HG02884 (cell line): ENCODE measurements at regions not wholly inside any gene's neighbourhood (a gene's known extent, or its start where the extent isn't known, plus 50 kb on each side); places are given as distances from the start of the nearest gene placed in this dataset.

Source experiments
- ATAC-seq: cut with Tn5 transposase; IDR thresholded peaks from one replicate; pipeline ENCODE4 v1.9.1; 2021; ENCODE audit warnings: mild to moderate bottlenecking, moderate library complexity; ENCODE audit not compliant: unreplicated experiment

- no peak for ATAC-seq
These were observed 233.3 kb downstream of the KCNA4 start for GRCh38 chr11:29783506-29783905.

- no peak for ATAC-seq
These were observed 234.4 kb downstream of the KCNA4 start for GRCh38 chr11:29782447-29782846.

- no peak for ATAC-seq
These were observed 235.6 kb downstream of the KCNA4 start for GRCh38 chr11:29781268-29781667.

GRCh38 chr11:29780756-29781155, 236.1 kb downstream of the KCNA4 start:
- no peak for ATAC-seq

GRCh38 chr11:29773656-29774264, 243.1 kb downstream of the KCNA4 start:
- ATAC-seq, result no peak

GRCh38 chr11:29756871-29757270, 260.0 kb downstream of the KCNA4 start:
- no peak for ATAC-seq

- ATAC-seq, result no peak
These were observed 261.4 kb downstream of the KCNA4 start for GRCh38 chr11:29755474-29755873.

- ATAC-seq, result no peak
These were observed 265.2 kb downstream of the KCNA4 start for GRCh38 chr11:29751618-29752017.

- ATAC-seq, result no peak
These were observed 266.4 kb downstream of the KCNA4 start for GRCh38 chr11:29750392-29750791.

- no peak for ATAC-seq
These were observed 282.5 kb downstream of the KCNA4 start for GRCh38 chr11:29734287-29734686.

GRCh38 chr11:29713831-29714320, 303.0 kb downstream of the KCNA4 start:
- no peak for ATAC-seq

GRCh38 chr11:29712616-29713015, 304.2 kb downstream of the KCNA4 start:
- no peak for ATAC-seq

- no peak for ATAC-seq
These were observed 308.9 kb downstream of the KCNA4 start for GRCh38 chr11:29707924-29708323.

- ATAC-seq, result no peak
These were observed 331.5 kb downstream of the KCNA4 start for GRCh38 chr11:29685361-29685760.

GRCh38 chr11:29682856-29683255, 334.0 kb downstream of the KCNA4 start:
- ATAC-seq, result no peak

GRCh38 chr11:29679996-29680395, 336.8 kb downstream of the KCNA4 start:
- no peak for ATAC-seq

- ATAC-seq, result no peak
These were observed 339.8 kb downstream of the KCNA4 start for GRCh38 chr11:29676993-29677392.

- ATAC-seq, result no peak
These were observed 347.5 kb downstream of the KCNA4 start for GRCh38 chr11:29669310-29669709.

GRCh38 chr11:29657709-29658108, 359.1 kb downstream of the KCNA4 start:
- ATAC-seq, result no peak

GRCh38 chr11:29656597-29656996, 360.2 kb downstream of the KCNA4 start:
- ATAC-seq, result no peak

- no peak for ATAC-seq
These were observed 371.5 kb downstream of the KCNA4 start for GRCh38 chr11:29645373-29645772.

- no peak for ATAC-seq
These were observed 375.6 kb downstream of the KCNA4 start for GRCh38 chr11:29641201-29641600.

GRCh38 chr11:29634744-29635143, 382.1 kb downstream of the KCNA4 start:
- ATAC-seq, result no peak
